ENCODE measurements at regions not wholly inside any gene's neighbourhood (a gene's known extent, or its start where the extent isn't known, plus 50 kb on each side); places are given as distances from the start of the nearest gene placed in this dataset.

DNA sequence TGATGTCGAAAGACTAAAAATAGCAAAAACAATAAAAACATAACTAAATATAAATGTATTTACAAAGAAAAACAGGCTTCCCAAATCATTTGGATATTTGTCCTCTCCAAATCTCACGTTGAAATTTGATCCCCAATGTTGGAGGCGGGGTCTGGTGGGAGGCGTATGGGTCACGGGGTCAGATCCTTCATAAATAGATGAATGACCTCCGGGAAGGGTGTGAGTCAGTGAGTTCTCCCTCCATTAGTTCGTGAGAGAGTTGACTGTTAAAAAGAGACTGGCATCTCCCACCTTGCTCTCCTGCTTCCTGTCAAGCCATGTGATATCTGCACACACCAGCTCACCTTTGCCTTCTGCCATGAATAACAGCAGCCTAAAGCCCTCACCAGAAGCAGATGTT, 703.0 kb downstream of the TMEM182 start:
- Histone ChIP-seq H3K79me2 (ENCODE audit: control insufficient read depth, insufficient read depth, low read length) (no peaks in the 10 kb centered on the region), H3K4me2 (ENCODE audit: control insufficient read depth, extremely low read depth, insufficient read depth, low read depth, low read length) (no peak overlapping the region), H3K27ac (ENCODE audit: control insufficient read depth, insufficient read depth, low read length) (no peak overlapping the region), H3K4me1 (ENCODE audit: control insufficient read depth, extremely low read depth, insufficient read depth, low read length) (no peaks in the 10 kb centered on the region), H3K36me3 (ENCODE audit: control insufficient read depth in 2 of 2, extremely low read depth in 1 of 2, insufficient read depth in 2 of 2, low read length in 2 of 2) (no peaks in the 10 kb centered on the region), H3K9me1 (ENCODE audit: control insufficient read depth, extremely low read depth, insufficient read depth, low read length) (no peaks in the 10 kb centered on the region), H2AFZ (ENCODE audit: control insufficient read depth, low read length) (no peak overlapping the region), H3K4me3 (ENCODE audit: control insufficient read depth in 2 of 3, extremely low read depth in 1 of 3, insufficient read depth in 2 of 3, low read depth in 1 of 3, low read length in 3 of 3) (no peak overlapping the region), H4K20me1 (ENCODE audit: control insufficient read depth, extremely low read depth, insufficient read depth, low read length) (no peaks in the 10 kb centered on the region), H3K27me3 (ENCODE audit: control insufficient read depth, extremely low read depth, insufficient read depth, low read length) (no peaks in the 10 kb centered on the region), H3K9me3 (ENCODE audit: control insufficient read depth, low read depth, low read length) (no peaks in the 10 kb centered on the region), H3K9ac (ENCODE audit: control insufficient read depth, extremely low read depth, insufficient read depth, low read length) (no peak overlapping the region)
- TF ChIP-seq EZH2 (IDR thresholded peaks at IDR 0.05; ENCODE audit: low read length), result no peak
- TF ChIP-seq, protein P1, sequence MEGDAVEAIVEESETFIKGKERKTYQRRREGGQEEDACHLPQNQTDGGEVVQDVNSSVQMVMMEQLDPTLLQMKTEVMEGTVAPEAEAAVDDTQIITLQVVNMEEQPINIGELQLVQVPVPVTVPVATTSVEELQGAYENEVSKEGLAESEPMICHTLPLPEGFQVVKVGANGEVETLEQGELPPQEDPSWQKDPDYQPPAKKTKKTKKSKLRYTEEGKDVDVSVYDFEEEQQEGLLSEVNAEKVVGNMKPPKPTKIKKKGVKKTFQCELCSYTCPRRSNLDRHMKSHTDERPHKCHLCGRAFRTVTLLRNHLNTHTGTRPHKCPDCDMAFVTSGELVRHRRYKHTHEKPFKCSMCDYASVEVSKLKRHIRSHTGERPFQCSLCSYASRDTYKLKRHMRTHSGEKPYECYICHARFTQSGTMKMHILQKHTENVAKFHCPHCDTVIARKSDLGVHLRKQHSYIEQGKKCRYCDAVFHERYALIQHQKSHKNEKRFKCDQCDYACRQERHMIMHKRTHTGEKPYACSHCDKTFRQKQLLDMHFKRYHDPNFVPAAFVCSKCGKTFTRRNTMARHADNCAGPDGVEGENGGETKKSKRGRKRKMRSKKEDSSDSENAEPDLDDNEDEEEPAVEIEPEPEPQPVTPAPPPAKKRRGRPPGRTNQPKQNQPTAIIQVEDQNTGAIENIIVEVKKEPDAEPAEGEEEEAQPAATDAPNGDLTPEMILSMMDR (optimal IDR thresholded peaks at IDR 0.05 in 1 of 3, IDR thresholded peaks at IDR 0.05 in 1 of 3, conservative IDR thresholded peaks at IDR 0.05 in 1 of 3; ENCODE audit: extremely low read depth in 1 of 3, insufficient read depth in 2 of 3, low read length in 3 of 3), result no peak
- DNase-seq (ENCODE audit: low read depth, low spot score) (no peak), FAIRE-seq (no peak)
- dilution Hi-C loops (cut with MboI; ENCODE audit: extremely low pct_ligation_motif_present, low sequenced_read_pairs), result no loop called here

DNA sequence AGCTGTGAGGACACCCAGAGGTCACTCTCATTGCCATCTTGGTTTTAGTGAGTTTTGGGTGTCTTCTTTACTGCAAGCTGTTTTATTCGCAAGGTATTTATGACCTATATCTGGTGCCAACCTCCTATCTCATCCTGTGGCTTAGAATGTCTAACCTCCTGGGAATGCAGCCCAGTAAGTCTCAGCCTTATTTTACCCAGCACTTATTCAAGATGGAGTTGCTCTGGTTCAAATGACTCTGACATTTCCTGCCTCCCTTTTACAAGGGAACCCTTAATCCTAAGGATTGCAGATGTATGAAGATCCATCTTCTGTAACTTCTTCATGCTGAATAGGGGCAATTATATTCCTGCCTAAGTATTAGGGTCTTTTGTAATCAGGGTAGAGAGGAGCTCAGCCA, 708.0 kb downstream of the TMEM182 start:
- Histone ChIP-seq H3K4me1 (ENCODE audit: control insufficient read depth, extremely low read depth, insufficient read depth, low read length) (no peaks in the 10 kb centered on the region), H4K20me1 (ENCODE audit: control insufficient read depth, extremely low read depth, insufficient read depth, low read length) (no peaks in the 10 kb centered on the region), H3K4me3 (ENCODE audit: control insufficient read depth in 2 of 3, extremely low read depth in 1 of 3, insufficient read depth in 2 of 3, low read depth in 1 of 3, low read length in 3 of 3) (no peak overlapping the region), H2AFZ (ENCODE audit: control insufficient read depth, low read length) (no peak overlapping the region), H3K36me3 (ENCODE audit: control insufficient read depth in 2 of 2, extremely low read depth in 1 of 2, insufficient read depth in 2 of 2, low read length in 2 of 2) (no peaks in the 10 kb centered on the region), H3K9me1 (ENCODE audit: control insufficient read depth, extremely low read depth, insufficient read depth, low read length) (no peaks in the 10 kb centered on the region), H3K27me3 (ENCODE audit: control insufficient read depth, extremely low read depth, insufficient read depth, low read length) (no peaks in the 10 kb centered on the region), H3K79me2 (ENCODE audit: control insufficient read depth, insufficient read depth, low read length) (no peaks in the 10 kb centered on the region), H3K4me2 (ENCODE audit: control insufficient read depth, extremely low read depth, insufficient read depth, low read depth, low read length) (no peak overlapping the region), H3K9ac (ENCODE audit: control insufficient read depth, extremely low read depth, insufficient read depth, low read length) (no peak overlapping the region), H3K27ac (ENCODE audit: control insufficient read depth, insufficient read depth, low read length) (no peak overlapping the region), H3K9me3 (ENCODE audit: control insufficient read depth, low read depth, low read length) (no peaks in the 10 kb centered on the region)
- no peak for DNase-seq (ENCODE audit: low read depth, low spot score)
- FAIRE-seq, result no peak
- TF ChIP-seq, protein P1 (optimal IDR thresholded peaks at IDR 0.05 in 1 of 3, IDR thresholded peaks at IDR 0.05 in 1 of 3, conservative IDR thresholded peaks at IDR 0.05 in 1 of 3; ENCODE audit: extremely low read depth in 1 of 3, insufficient read depth in 2 of 3, low read length in 3 of 3), result no peak
- TF ChIP-seq EZH2 (IDR thresholded peaks at IDR 0.05; ENCODE audit: low read length), result no peak
- dilution Hi-C loops (cut with MboI; ENCODE audit: extremely low pct_ligation_motif_present, low sequenced_read_pairs), result no loop called here
